Right lobe of liver (tissue), 6 donors: ENCODE measurements at regions not wholly inside any gene's neighbourhood (a gene's known extent, or its start where the extent isn't known, plus 50 kb on each side); places are given as distances from the start of the nearest gene placed in this dataset.

Source experiments
- ATAC-seq, 4 donors: fragments of 200-7000 bp; cut with Tn5 transposase; one replicate each; pipeline ENCODE4 v1.9.1; 2020; ENCODE audit warnings: mild to moderate bottlenecking in 4 of 4, moderate library complexity in 4 of 4
- DNase-seq, 3 donors: peaks; one replicate each; pipeline ENCODE4 v3.0.0-alpha.2; 2020
- H3K27ac ChIP-seq, 3 donors: fragments of 200-600 bp; one replicate each; pipeline ENCODE4 v1.8.0; 2022
- H3K27me3 ChIP-seq, 2 donors: fragments of 200-600 bp; one replicate each; pipeline ENCODE4 v1.8.0; 2022
- H3K36me3 ChIP-seq, 4 donors: fragments of 200-600 bp; sonication (generic) in 1 of 4; one replicate each; pipeline versions ENCODE4 v1.5.1 to v1.8.0; 2017 to 2022; ENCODE audit warnings: control low read depth in 1 of 4
- H3K4me1 ChIP-seq, 4 donors: fragments of 200-600 bp; sonication (generic) in 1 of 4; one replicate each; pipeline versions ENCODE4 v1.5.1 to v1.8.0; 2017 to 2022; ENCODE audit warnings: control low read depth in 1 of 4
- H3K4me3 ChIP-seq, 3 donors: fragments of 200-600 bp; one replicate each; pipeline ENCODE4 v1.8.0; 2022
- H3K9me3 ChIP-seq, 4 donors: fragments of 200-600 bp; sonication (generic) in 1 of 4; one replicate each; pipeline versions ENCODE4 v1.5.1 to v1.8.0; 2017 to 2022; ENCODE audit warnings: control low read depth in 1 of 4
- CTCF ChIP-seq, 4 donors: fragments of 200-600 bp in 3 of 4; fragments of 450-650 bp in 1 of 4; IDR thresholded peaks; one replicate each; pipeline versions ENCODE4 v1.5.1 to v1.8.0; 2016 to 2022; ENCODE audit warnings: antibody characterized with exemption in 4 of 4, mild to moderate bottlenecking in 2 of 4
- POLR2A ChIP-seq: fragments of 450-650 bp; IDR thresholded peaks from one replicate; pipeline ENCODE4 v1.6.1; 2017; ENCODE audit warnings: antibody characterized with exemption, mild to moderate bottlenecking
- WGBS: methylation state at CpG from one replicate; pipeline ENCODE4 v1.1.6; 2018; ENCODE audit warnings: low coverage, low lambda C conversion rate; ENCODE audit not compliant: insufficient coverage; ENCODE audit errors: missing lambda C conversion rate; 5-methylcytosine and 5-hydroxymethylcytosine counted together
- intact Hi-C, 2 donors: fragments of 100-400 bp; cut with DNase I; formaldehyde crosslinking; loops; one replicate each; pipeline versions ENCODE4 v1.11.2 to v1.14.1; 2022
- donor health status: DM: no; HTN: yes; CAD: no.
- donor health status: DM: no; HTN: no; CAD: no.
- donor health status: DM: no; HTN: no; CAD: no.
- donor health status: DM: no; HTN: yes; CAD: no.
- donor health status: DM: no; HTN: yes; CAD: no.

GRCh38 chr3:43219616-43220015 is 66.7 kb upstream of the SNRK start:
- Histone ChIP-seq H3K9me3 (no peaks in the 10 kb centered on the region), H3K27me3 (no peaks in the 10 kb centered on the region), H3K36me3 (no peaks in the 10 kb centered on the region), H3K27ac (no peak overlapping the region), H3K4me1 (peaks cover 0 to 7% (median 3%) of the 10 kb centered on the region in 4 donors), H3K4me3 (no peak overlapping the region)
- 100% methylated on average over 3 of the region's 3 CpGs for WGBS
- DNase-seq (no peak), ATAC-seq (no peak)
- intact Hi-C loops, result no loop called here
- no peak for TF ChIP-seq CTCF (IDR thresholded peaks at IDR 0.05)
- no peak for TF ChIP-seq POLR2A

GRCh38 chr3:43218921-43219320 is 67.4 kb upstream of the SNRK start:
- ATAC-seq, result no peak
- no peaks in the 10 kb centered on the region for H3K9me3 ChIP-seq
- H3K36me3 ChIP-seq, result no peaks in the 10 kb centered on the region
- intact Hi-C loops, result no loop called here
- no CpG with 5 or more reads among the region's 2 CpGs for WGBS
- TF ChIP-seq CTCF (IDR thresholded peaks at IDR 0.05) (no peak), POLR2A (no peak)
- no peak overlapping the region for H3K27ac ChIP-seq
- peaks cover 0 to 8% (median 3%) of the 10 kb centered on the region in 4 donors for H3K4me1 ChIP-seq
- no peak for DNase-seq
- no peak overlapping the region for H3K4me3 ChIP-seq
- H3K27me3 ChIP-seq, result no peaks in the 10 kb centered on the region

GRCh38 chr3:43218156-43218555 is 68.2 kb upstream of the SNRK start:
- Histone ChIP-seq H3K27ac (no peak overlapping the region), H3K4me1 (peaks cover 0 to 16% (median 6%) of the 10 kb centered on the region in 4 donors), H3K4me3 (no peak overlapping the region), H3K27me3 (no peaks in the 10 kb centered on the region), H3K9me3 (no peaks in the 10 kb centered on the region), H3K36me3 (no peaks in the 10 kb centered on the region)
- ATAC-seq (no peak), DNase-seq (no peak)
- intact Hi-C loops, result no loop called here
- no peak for TF ChIP-seq CTCF (IDR thresholded peaks at IDR 0.05)
- no peak for TF ChIP-seq POLR2A

GRCh38 chr3:43217633-43218032 is 68.7 kb upstream of the SNRK start:
- DNase-seq, result no peak

More at GRCh38 chr3:43217633-43218032, 68.7 kb upstream of the SNRK start:
- no peak overlapping the region for H3K27ac ChIP-seq
- no peaks in the 10 kb centered on the region for H3K36me3 ChIP-seq
- H3K9me3 ChIP-seq, result no peaks in the 10 kb centered on the region
- H3K4me1 ChIP-seq, result peaks cover 0 to 17% (median 7%) of the 10 kb centered on the region in 4 donors
- no peaks in the 10 kb centered on the region for H3K27me3 ChIP-seq
- ATAC-seq, result no peak
- intact Hi-C loops, result no loop called here
- no peak overlapping the region for H3K4me3 ChIP-seq
- WGBS, result 75% methylated on average over 3 of the region's 4 CpGs
- TF ChIP-seq CTCF (IDR thresholded peaks at IDR 0.05), result no peak
- TF ChIP-seq POLR2A, result no peak
